Keratinocyte (primary cell): ENCODE measurements at regions not wholly inside any gene's neighbourhood (a gene's known extent, or its start where the extent isn't known, plus 50 kb on each side); places are given as distances from the start of the nearest gene placed in this dataset.

Experiments used
- DNase-seq: peaks from one replicate; pipeline ENCODE4 v3.0.0-alpha.2; 2011; ENCODE audit warnings: low read depth, missing footprints, low spot score
- FAIRE-seq: peaks from 2 replicates; lab custom pipeline; 2011; peaks lifted over from hg19 to GRCh38; lab: Jason Lieb, UNC
- H2AFZ ChIP-seq: 2 replicates; pipeline ENCODE4 v1.6.0; 2012; ENCODE audit warnings: low read length, control low read depth, inconsistent platforms; ENCODE audit not compliant: control insufficient read depth
- H3K27ac ChIP-seq: 2 replicates; pipeline ENCODE4 v1.5.1; 2011; ENCODE audit warnings: low read length; ENCODE audit not compliant: control insufficient read depth, insufficient read depth
- H3K27me3 ChIP-seq: 3 replicates; pipeline ENCODE4 v1.6.0; 2011; ENCODE audit warnings: low read length; ENCODE audit not compliant: control insufficient read depth, insufficient read depth; ENCODE audit errors: extremely low read depth
- H3K36me3 ChIP-seq, 2 experiments: 2 replicates in 1 of 2; 3 replicates in 1 of 2; pipeline ENCODE4 v1.5.1; 2011; ENCODE audit warnings: low read length in 2 of 2, mild to moderate bottlenecking in 1 of 2; ENCODE audit not compliant: control insufficient read depth in 2 of 2, insufficient read depth in 2 of 2; ENCODE audit errors: extremely low read depth in 1 of 2
- H3K4me1 ChIP-seq: 3 replicates; pipeline ENCODE4 v1.5.1; 2011; ENCODE audit warnings: low read length; ENCODE audit not compliant: control insufficient read depth, insufficient read depth; ENCODE audit errors: extremely low read depth
- H3K4me2 ChIP-seq: 3 replicates; pipeline ENCODE4 v1.6.0; 2011; ENCODE audit warnings: low read depth, low read length; ENCODE audit not compliant: control insufficient read depth, insufficient read depth; ENCODE audit errors: extremely low read depth
- H3K4me3 ChIP-seq, 3 experiments: fragments of 200-600 bp in 1 of 3; sonication (generic) in 1 of 3; 2 replicates in 2 of 3; 3 replicates in 1 of 3; pipeline ENCODE4 v1.5.1; 2011 to 2016; ENCODE audit warnings: low read length in 3 of 3, mild to moderate bottlenecking in 3 of 3, control low read depth in 2 of 3, inconsistent platforms in 1 of 3, low read depth in 1 of 3, mixed read lengths in 1 of 3, mixed run types in 1 of 3, moderate library complexity in 1 of 3; ENCODE audit not compliant: control insufficient read depth in 2 of 3, insufficient read depth in 2 of 3; ENCODE audit errors: extremely low read depth in 1 of 3
- H3K79me2 ChIP-seq: 2 replicates; pipeline ENCODE4 v1.6.0; 2012; ENCODE audit warnings: low read length; ENCODE audit not compliant: control insufficient read depth, insufficient read depth
- H3K9ac ChIP-seq: 3 replicates; pipeline ENCODE4 v1.6.0; 2011; ENCODE audit warnings: low read length; ENCODE audit not compliant: control insufficient read depth, insufficient read depth; ENCODE audit errors: extremely low read depth
- H3K9me1 ChIP-seq: 3 replicates; pipeline ENCODE4 v1.6.0; 2011; ENCODE audit warnings: low read length; ENCODE audit not compliant: control insufficient read depth, insufficient read depth; ENCODE audit errors: extremely low read depth
- H3K9me3 ChIP-seq: 2 replicates; pipeline ENCODE4 v1.5.1; 2012; ENCODE audit warnings: low read depth, low read length; ENCODE audit not compliant: control insufficient read depth
- H4K20me1 ChIP-seq: 3 replicates; pipeline ENCODE4 v1.6.0; 2011; ENCODE audit warnings: low read length; ENCODE audit not compliant: control insufficient read depth, insufficient read depth; ENCODE audit errors: extremely low read depth
- CTCF ChIP-seq, 3 experiments: IDR thresholded peaks in 1 of 3; conservative IDR thresholded peaks in 1 of 3; optimal IDR thresholded peaks in 1 of 3; 2 replicates in 2 of 3; 3 replicates in 1 of 3; pipeline versions ENCODE3 to v1.5.1; 2011; ENCODE audit warnings: low read length in 3 of 3, mild to moderate bottlenecking in 3 of 3, moderate library complexity in 2 of 3, control low read depth in 1 of 3, inconsistent platforms in 1 of 3; ENCODE audit not compliant: insufficient read depth in 2 of 3; ENCODE audit errors: extremely low read depth in 1 of 3
- EZH2 ChIP-seq: IDR thresholded peaks from one replicate; pipeline ENCODE4 v1.6.1; 2012; ENCODE audit warnings: inconsistent platforms, mild to moderate bottlenecking, low read length, moderate library complexity
- dilution Hi-C: fragments of 300-500 bp; cut with MboI; formaldehyde crosslinking; loops from one replicate; pipeline ENCODE4 v1.7.0; 2020; ENCODE audit warnings: low sequenced_read_pairs; ENCODE audit not compliant: extremely low pct_ligation_motif_present

GRCh38 chr10:129151281-129151680 lies 315.8 kb upstream of the MGMT start:
- H3K4me2 ChIP-seq, result no peak overlapping the region
- no peak for TF ChIP-seq CTCF (optimal IDR thresholded peaks at IDR 0.05 in 1 of 3, IDR thresholded peaks at IDR 0.05 in 1 of 3, conservative IDR thresholded peaks at IDR 0.05 in 1 of 3; ENCODE audit: extremely low read depth in 1 of 3, insufficient read depth in 2 of 3, low read length in 3 of 3)
- no peak for TF ChIP-seq EZH2
- H3K9ac ChIP-seq, result no peak overlapping the region
- FAIRE-seq (no peak), DNase-seq (no peak)
- H3K36me3 ChIP-seq, result no peaks in the 10 kb centered on the region
- no peaks in the 10 kb centered on the region for H3K79me2 ChIP-seq
- H3K27me3 ChIP-seq, result no peaks in the 10 kb centered on the region
- H2AFZ ChIP-seq, result no peak overlapping the region
- H3K4me1 ChIP-seq, result no peaks in the 10 kb centered on the region
- H3K27ac ChIP-seq, result no peak overlapping the region
- peaks cover 5% of the 10 kb centered on the region for H3K9me3 ChIP-seq
- no peak overlapping the region for H3K4me3 ChIP-seq
- H3K9me1 ChIP-seq, result no peaks in the 10 kb centered on the region
- no peaks in the 10 kb centered on the region for H4K20me1 ChIP-seq
- dilution Hi-C loops, result no loop called here

GRCh38 chr10:129156406-129156805 lies 310.6 kb upstream of the MGMT start:
- no peak overlapping the region for H3K27ac ChIP-seq
- no peak for TF ChIP-seq EZH2
- TF ChIP-seq CTCF (optimal IDR thresholded peaks at IDR 0.05 in 1 of 3, IDR thresholded peaks at IDR 0.05 in 1 of 3, conservative IDR thresholded peaks at IDR 0.05 in 1 of 3; ENCODE audit: extremely low read depth in 1 of 3, insufficient read depth in 2 of 3, low read length in 3 of 3), result no peak
- no peaks in the 10 kb centered on the region for H3K4me1 ChIP-seq
- H3K4me2 ChIP-seq, result no peak overlapping the region
- no peak overlapping the region for H3K4me3 ChIP-seq
- DNase-seq (no peak), FAIRE-seq (no peak)
- H4K20me1 ChIP-seq, result no peaks in the 10 kb centered on the region
- no peak overlapping the region for H3K9ac ChIP-seq
- no peaks in the 10 kb centered on the region for H3K27me3 ChIP-seq
- no peaks in the 10 kb centered on the region for H3K36me3 ChIP-seq
- no peaks in the 10 kb centered on the region for H3K9me1 ChIP-seq
- dilution Hi-C loops, result no loop called here
- no peaks in the 10 kb centered on the region for H3K9me3 ChIP-seq
- no peaks in the 10 kb centered on the region for H3K79me2 ChIP-seq
- H2AFZ ChIP-seq, result no peak overlapping the region
